ENCODE measurements at regions not wholly inside any gene's neighbourhood (a gene's known extent, or its start where the extent isn't known, plus 50 kb on each side); places are given as distances from the start of the nearest gene placed in this dataset.

GRCh38 chr10:78860260-78860914 lies 208.4 kb upstream of the ZMIZ1 start:
- Histone ChIP-seq H3K9me2 (ENCODE audit: insufficient read depth, low read length) (no peaks in the 10 kb centered on the region), H3K79me2 (ENCODE audit: insufficient read depth, low read depth, low read length) (no peaks in the 10 kb centered on the region), H3K9me3 (ENCODE audit: low read length) (no peaks in the 10 kb centered on the region), H4K20me1 (ENCODE audit: insufficient read depth, low read length) (no peaks in the 10 kb centered on the region), H3K27ac (ENCODE audit: low read depth, low read length, poor library complexity, severe bottlenecking) (no peak overlapping the region), H2AFZ (ENCODE audit: low read length) (no peak overlapping the region), H3K4me2 (ENCODE audit: low read length) (no peak overlapping the region), H3K4me1 (ENCODE audit: insufficient read depth, low read length, poor library complexity, severe bottlenecking) (no peaks in the 10 kb centered on the region), H3K4me3 (ENCODE audit: low read depth, low read length, poor library complexity, severe bottlenecking) (no peak overlapping the region), H3K36me3 (ENCODE audit: insufficient read depth, low read length) (no peaks in the 10 kb centered on the region)
- ChIA-PET POLR2A (interaction anchor here (0.6 kb wide), 1 partner anchor 656 kb away, joined by 4 read pairs; no protein-coding TSS in a partner anchor), CTCF (ENCODE audit: unreplicated experiment) (no interaction called here)
- intact Hi-C loops (cut with micrococcal nuclease; ENCODE audit: unreplicated experiment): no loop called here
- TF ChIP-seq, protein P1, sequence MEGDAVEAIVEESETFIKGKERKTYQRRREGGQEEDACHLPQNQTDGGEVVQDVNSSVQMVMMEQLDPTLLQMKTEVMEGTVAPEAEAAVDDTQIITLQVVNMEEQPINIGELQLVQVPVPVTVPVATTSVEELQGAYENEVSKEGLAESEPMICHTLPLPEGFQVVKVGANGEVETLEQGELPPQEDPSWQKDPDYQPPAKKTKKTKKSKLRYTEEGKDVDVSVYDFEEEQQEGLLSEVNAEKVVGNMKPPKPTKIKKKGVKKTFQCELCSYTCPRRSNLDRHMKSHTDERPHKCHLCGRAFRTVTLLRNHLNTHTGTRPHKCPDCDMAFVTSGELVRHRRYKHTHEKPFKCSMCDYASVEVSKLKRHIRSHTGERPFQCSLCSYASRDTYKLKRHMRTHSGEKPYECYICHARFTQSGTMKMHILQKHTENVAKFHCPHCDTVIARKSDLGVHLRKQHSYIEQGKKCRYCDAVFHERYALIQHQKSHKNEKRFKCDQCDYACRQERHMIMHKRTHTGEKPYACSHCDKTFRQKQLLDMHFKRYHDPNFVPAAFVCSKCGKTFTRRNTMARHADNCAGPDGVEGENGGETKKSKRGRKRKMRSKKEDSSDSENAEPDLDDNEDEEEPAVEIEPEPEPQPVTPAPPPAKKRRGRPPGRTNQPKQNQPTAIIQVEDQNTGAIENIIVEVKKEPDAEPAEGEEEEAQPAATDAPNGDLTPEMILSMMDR (conservative IDR thresholded peaks at IDR 0.05; ENCODE audit: low read length): no peak
- TF ChIP-seq EZH2phosphoT487 (IDR thresholded peaks at IDR 0.05; ENCODE audit: borderline replicate concordance, low read depth, low read length): no peak
- no TSS peak for BruUV-seq (replicated peaks)
- no peak for DNase-seq (ENCODE audit: low spot score)

DNA sequence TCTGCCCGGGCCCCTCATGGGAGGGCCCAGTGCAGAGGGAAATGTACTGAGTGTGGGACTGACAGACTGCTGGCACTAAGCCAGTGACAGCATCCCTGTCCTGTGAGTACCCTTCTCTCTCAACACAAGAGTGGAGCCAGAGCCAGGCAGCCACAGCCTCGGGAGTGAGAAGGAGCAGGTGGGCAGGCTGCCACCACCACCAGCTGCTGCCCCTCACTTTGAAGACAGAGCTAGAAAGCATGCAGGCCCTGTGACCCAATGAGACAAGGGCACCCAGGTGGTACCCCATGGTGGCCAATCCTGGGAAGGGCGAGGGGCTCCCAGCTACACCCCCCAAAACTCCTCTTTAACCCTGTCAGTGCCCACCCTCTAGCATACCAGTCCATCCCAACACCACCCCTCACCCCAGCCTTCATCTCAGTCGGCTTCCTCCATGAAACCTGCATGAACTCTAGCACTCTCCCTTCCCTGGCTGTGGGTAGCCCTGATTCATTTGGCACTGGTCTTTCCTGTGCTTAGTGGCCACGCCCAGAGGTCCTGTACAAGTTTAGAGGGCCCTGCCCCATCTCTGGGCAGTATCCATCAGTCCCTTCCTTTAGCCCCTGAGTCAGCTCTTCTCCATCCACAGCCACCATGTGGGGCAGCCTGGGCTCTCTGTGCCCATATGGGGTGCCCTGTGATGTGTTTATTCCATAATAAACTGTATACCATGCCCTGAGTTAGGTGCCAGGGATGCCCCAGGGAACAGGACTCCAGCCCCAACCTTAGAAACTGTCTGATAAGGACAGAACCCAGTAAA lies 207.0 kb upstream of the ZMIZ1 start:
- no TSS peak for BruUV-seq (replicated peaks)
- TF ChIP-seq EZH2phosphoT487 (IDR thresholded peaks at IDR 0.05; ENCODE audit: borderline replicate concordance, low read depth, low read length): no peak
- TF ChIP-seq, protein P1 (conservative IDR thresholded peaks at IDR 0.05; ENCODE audit: low read length): no peak
- Histone ChIP-seq H3K4me1 (ENCODE audit: insufficient read depth, low read length, poor library complexity, severe bottlenecking) (no peaks in the 10 kb centered on the region), H3K9me3 (ENCODE audit: low read length) (no peaks in the 10 kb centered on the region), H3K4me2 (ENCODE audit: low read length) (no peak overlapping the region), H3K36me3 (ENCODE audit: insufficient read depth, low read length) (no peaks in the 10 kb centered on the region), H2AFZ (ENCODE audit: low read length) (no peak overlapping the region), H3K27ac (ENCODE audit: low read depth, low read length, poor library complexity, severe bottlenecking) (no peak overlapping the region), H4K20me1 (ENCODE audit: insufficient read depth, low read length) (no peaks in the 10 kb centered on the region), H3K79me2 (ENCODE audit: insufficient read depth, low read depth, low read length) (no peaks in the 10 kb centered on the region), H3K4me3 (ENCODE audit: low read depth, low read length, poor library complexity, severe bottlenecking) (no peak overlapping the region), H3K9me2 (ENCODE audit: insufficient read depth, low read length) (no peaks in the 10 kb centered on the region)
- no peak for DNase-seq (ENCODE audit: low spot score)
- ChIA-PET CTCF (ENCODE audit: unreplicated experiment) (no interaction called here), POLR2A (no interaction called here)
- intact Hi-C loops (cut with micrococcal nuclease; ENCODE audit: unreplicated experiment): no loop called here

DNA sequence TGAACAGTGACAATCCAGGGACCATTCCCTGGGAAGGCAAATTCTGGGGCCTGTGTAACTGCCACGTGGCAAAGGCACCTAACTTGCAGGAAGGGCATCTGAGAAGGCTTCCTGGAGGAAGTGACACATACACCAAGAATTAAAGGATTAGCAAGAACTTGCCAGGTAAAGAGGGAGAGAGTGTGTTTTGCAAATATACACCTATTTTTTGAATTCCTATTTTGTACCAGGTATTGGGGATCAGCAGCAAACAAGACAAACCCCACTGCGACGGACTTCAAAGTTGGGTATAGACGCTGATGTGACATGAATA lies 206.5 kb upstream of the ZMIZ1 start:
- H3K9me2 ChIP-seq (ENCODE audit: insufficient read depth, low read length): no peaks in the 10 kb centered on the region
- intact Hi-C loops (cut with micrococcal nuclease; ENCODE audit: unreplicated experiment): no loop called here
- no peaks in the 10 kb centered on the region for H3K79me2 ChIP-seq (ENCODE audit: insufficient read depth, low read depth, low read length)
- H3K9me3 ChIP-seq (ENCODE audit: low read length): no peaks in the 10 kb centered on the region
- CTCF ChIA-PET (ENCODE audit: unreplicated experiment): no interaction called here
- H2AFZ ChIP-seq (ENCODE audit: low read length): no peak overlapping the region
- no peaks in the 10 kb centered on the region for H4K20me1 ChIP-seq (ENCODE audit: insufficient read depth, low read length)
- BruUV-seq (replicated peaks): no TSS peak
- H3K4me3 ChIP-seq (ENCODE audit: low read depth, low read length, poor library complexity, severe bottlenecking): no peak overlapping the region
- TF ChIP-seq, protein P1 (conservative IDR thresholded peaks at IDR 0.05; ENCODE audit: low read length): no peak
- no peak for TF ChIP-seq EZH2phosphoT487 (IDR thresholded peaks at IDR 0.05; ENCODE audit: borderline replicate concordance, low read depth, low read length)
- no peak for DNase-seq (ENCODE audit: low spot score)
- POLR2A ChIA-PET: no interaction called here
- no peak overlapping the region for H3K27ac ChIP-seq (ENCODE audit: low read depth, low read length, poor library complexity, severe bottlenecking)
- no peaks in the 10 kb centered on the region for H3K36me3 ChIP-seq (ENCODE audit: insufficient read depth, low read length)
- no peak overlapping the region for H3K4me2 ChIP-seq (ENCODE audit: low read length)
- no peaks in the 10 kb centered on the region for H3K4me1 ChIP-seq (ENCODE audit: insufficient read depth, low read length, poor library complexity, severe bottlenecking)

All from OCI-LY7 (cell line).